ENCODE measurements at regions not wholly inside any gene's neighbourhood (a gene's known extent, or its start where the extent isn't known, plus 50 kb on each side); places are given as distances from the start of the nearest gene placed in this dataset.

DNA sequence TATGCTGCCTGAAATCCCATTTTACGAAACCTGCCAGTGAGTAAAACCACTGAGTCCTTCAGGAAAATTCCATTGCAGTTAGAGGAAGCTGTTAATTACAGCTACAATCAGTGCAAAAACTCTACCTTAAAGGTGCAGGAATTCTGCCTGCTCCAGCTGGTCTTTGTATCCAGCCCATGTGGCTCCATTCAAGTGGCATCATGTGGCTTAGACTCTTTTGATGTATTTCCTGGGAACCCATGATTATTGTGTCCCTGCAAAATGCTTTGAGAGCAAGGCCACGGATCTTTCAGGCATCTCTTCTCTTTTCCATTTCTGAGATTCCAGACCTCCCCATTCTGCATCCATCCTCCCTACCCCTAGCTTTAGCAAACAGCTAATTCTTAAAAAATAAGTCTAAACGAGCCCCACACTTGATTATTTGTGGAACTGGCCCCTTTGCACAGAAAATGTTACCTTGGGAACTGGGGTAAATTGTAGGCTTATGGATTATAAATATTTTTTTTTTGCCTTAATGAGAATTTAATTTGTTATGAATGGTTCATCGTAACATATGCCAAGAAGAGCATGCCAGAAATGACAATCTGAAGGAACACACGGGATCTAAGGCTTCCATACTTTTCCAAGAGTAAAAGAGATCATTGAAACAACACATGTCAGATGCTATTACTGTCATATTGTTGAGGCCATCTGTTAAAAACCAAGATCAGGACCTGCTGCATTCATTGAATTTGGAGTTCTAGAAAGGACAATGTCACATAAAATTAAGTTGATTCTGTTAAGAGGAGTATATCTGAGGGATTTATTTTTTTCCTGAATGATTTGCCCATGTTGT lies 144.6 kb downstream of the TPH2 start:
- Mint-ChIP-seq H3K4me3 (no peak overlapping the region), H3K27ac (no peak overlapping the region), H3K9me3 (no peaks in the 10 kb centered on the region), H3K36me3 (no peaks in the 10 kb centered on the region), H3K27me3 (no peaks in the 10 kb centered on the region), H3K4me1 (no peaks in the 10 kb centered on the region)
- POLR2A ChIA-PET, result no interaction called here
- no peak for ATAC-seq (ENCODE audit: low read depth)
- no peak for DNase-seq

DNA sequence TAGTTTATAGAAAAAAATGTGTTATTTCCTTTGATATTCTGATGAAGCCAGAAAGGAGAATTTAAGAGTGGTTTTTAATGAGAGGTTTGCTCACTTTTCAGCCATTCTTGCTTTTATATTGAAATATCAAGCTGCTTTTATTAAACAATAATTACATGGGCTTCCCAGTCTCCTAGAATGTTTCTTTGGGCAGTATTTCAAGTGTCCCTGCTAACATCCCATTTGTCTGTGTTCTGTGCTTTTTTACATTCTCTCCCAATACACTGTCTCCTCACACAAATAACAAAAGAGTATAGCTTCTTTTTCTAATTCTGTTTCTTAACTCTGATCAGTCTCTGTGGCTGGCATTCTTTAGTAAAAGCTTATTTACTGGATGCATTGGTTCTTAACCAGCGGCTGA lies 145.4 kb downstream of the TPH2 start:
- Mint-ChIP-seq H3K4me3 (no peak overlapping the region), H3K36me3 (no peaks in the 10 kb centered on the region), H3K4me1 (no peaks in the 10 kb centered on the region), H3K27me3 (no peaks in the 10 kb centered on the region), H3K27ac (no peak overlapping the region), H3K9me3 (no peaks in the 10 kb centered on the region)
- no peak for DNase-seq
- ATAC-seq (ENCODE audit: low read depth), result no peak
- POLR2A ChIA-PET, result no interaction called here

DNA sequence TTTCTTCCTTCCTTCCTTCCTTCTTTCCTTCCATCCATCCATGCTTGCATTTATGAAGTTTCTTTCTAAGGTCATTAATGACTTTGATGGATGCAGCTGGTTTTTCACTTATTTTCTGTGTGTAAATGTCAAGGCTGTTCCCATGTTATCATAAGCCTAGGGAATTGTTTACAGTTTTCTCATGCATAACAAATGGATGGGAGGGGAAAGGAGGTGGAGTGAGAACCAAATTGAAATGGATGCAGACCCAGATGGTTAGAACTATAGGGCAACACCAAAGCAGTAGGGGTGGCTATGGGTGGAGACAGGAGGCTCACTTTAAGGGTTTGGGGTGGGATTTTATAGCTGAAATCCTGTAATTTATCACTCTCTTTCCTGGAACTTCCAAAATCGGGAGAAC lies 146.2 kb downstream of the TPH2 start:
- Mint-ChIP-seq H3K27ac (no peak overlapping the region), H3K36me3 (no peaks in the 10 kb centered on the region), H3K4me3 (no peak overlapping the region), H3K27me3 (no peaks in the 10 kb centered on the region), H3K9me3 (no peaks in the 10 kb centered on the region), H3K4me1 (no peaks in the 10 kb centered on the region)
- DNase-seq, result no peak
- POLR2A ChIA-PET, result no interaction called here
- ATAC-seq (ENCODE audit: low read depth), result no peak

DNA sequence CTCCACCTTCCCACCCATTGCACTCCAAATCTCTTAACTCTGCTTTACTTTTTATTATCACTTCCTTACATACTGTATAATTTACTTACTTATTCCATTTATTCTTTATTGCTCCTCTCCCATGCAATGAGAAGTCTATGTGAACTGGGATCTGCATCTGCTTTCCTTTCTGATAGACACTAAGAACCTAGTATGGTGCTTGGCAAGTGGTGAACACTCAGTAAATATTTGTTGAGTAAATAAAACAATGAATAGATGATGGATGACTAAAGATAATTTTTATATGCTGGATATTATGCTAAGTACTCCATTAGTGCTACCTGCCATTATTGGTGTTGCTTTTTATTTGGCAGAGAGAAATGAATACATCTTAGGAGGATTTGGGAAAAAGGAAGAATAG lies 151.0 kb downstream of the TPH2 start:
- Mint-ChIP-seq H3K27ac (no peak overlapping the region), H3K4me1 (no peaks in the 10 kb centered on the region)
- POLR2A ChIA-PET, result no interaction called here

DNA sequence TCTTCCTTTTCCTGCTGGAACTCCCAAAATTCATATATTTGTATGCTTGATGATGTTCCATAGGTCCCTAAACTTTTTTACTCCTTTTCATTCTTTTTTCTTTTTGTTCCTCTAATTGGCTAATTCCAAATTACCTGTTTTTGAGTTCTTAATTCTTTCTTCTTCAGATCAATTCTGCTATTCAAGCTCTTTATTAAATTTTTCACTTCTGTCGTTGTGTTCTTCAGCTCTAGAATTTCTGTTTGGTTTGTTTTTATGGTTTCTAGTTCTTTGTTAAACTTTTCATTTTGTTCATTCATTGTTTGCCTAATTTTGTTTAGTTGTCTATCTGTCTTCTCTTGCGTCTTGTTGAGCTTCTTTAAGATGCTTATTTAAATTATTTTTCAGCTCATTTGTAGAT lies 154.8 kb downstream of the TPH2 start:
- Mint-ChIP-seq H3K27ac (no peak overlapping the region), H3K9me3 (peaks cover 4% of the 10 kb centered on the region), H3K4me1 (no peaks in the 10 kb centered on the region), H3K27me3 (no peaks in the 10 kb centered on the region), H3K4me3 (no peak overlapping the region), H3K36me3 (no peaks in the 10 kb centered on the region)
- POLR2A ChIA-PET, result no interaction called here
- ATAC-seq (ENCODE audit: low read depth) (no peak), DNase-seq (no peak)

More for the DNA sequence above, 151.0 kb downstream of the TPH2 start:
- Mint-ChIP-seq H3K4me3 (no peak overlapping the region), H3K9me3 (peaks cover 4% of the 10 kb centered on the region), H3K36me3 (no peaks in the 10 kb centered on the region), H3K27me3 (no peaks in the 10 kb centered on the region)
- DNase-seq (no peak), ATAC-seq (ENCODE audit: low read depth) (no peak)

DNA sequence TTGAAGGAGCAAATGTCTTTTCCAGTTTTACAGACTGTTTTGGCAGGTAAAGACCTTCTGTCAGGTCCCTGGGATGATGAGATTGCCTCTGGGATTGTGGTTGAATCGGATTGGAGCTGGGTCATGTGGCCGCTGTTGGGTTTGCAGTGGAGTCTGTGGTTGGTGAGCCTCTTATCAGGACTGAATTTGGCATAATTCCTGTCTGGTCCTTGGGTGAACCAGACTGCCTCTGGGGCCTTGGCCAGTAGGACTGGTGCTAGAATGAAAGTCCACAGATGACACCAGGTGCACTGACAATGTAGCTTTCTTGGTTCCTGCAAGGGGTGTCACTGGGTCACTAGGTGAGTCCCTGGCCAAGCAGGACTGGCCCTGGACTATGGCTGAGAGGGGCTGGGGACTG lies 155.3 kb downstream of the TPH2 start:
- DNase-seq, result no peak
- Mint-ChIP-seq H3K36me3 (no peaks in the 10 kb centered on the region), H3K27me3 (no peaks in the 10 kb centered on the region), H3K27ac (no peak overlapping the region), H3K9me3 (peaks cover 4% of the 10 kb centered on the region), H3K4me1 (no peaks in the 10 kb centered on the region), H3K4me3 (no peak overlapping the region)
- no peak for ATAC-seq (ENCODE audit: low read depth)
- POLR2A ChIA-PET, result no interaction called here

DNA sequence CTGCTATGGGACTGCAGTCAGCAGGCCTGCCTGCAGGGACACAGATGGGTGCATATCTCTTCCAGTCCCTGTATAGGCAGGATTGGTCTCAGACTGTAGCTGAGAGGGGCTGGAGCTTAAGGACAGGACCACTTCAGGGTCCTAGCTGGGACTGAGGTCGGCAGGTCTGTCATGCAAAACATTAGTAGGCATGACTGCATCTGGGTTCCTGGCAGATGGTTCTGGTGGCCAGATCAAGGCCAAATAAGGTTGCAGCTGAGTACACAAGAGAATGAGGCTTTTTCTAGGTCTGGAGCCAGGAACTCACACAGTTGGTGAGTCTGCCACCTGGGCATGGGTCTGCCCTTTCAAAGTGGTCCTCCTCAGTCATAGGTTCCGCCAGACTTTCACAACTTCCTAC lies 155.8 kb downstream of the TPH2 start:
- Mint-ChIP-seq H3K36me3 (no peaks in the 10 kb centered on the region), H3K27ac (no peak overlapping the region), H3K4me3 (no peak overlapping the region), H3K4me1 (no peaks in the 10 kb centered on the region), H3K9me3 (peaks cover 4% of the 10 kb centered on the region), H3K27me3 (no peaks in the 10 kb centered on the region)
- POLR2A ChIA-PET, result no interaction called here
- ATAC-seq (ENCODE audit: low read depth) (no peak), DNase-seq (no peak)

DNA sequence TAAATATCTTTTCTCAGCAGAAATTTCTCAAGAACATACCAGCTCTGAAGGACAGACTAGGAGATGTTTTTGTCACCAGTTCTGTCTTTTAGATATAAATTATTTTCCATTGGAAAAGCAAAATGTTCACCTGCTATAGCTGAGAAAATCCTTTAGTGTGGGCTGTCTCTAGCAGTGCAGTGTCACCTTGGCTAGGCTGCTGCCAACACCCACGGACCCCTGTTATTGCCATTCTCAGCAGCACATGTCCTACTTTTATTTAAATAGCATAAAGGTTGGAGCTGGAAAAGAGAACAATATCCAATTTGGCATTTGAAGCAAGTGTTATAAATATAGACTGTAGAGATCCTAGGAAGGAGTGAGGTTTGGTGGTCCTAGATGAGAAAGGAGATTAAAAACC lies 156.4 kb downstream of the TPH2 start:
- Mint-ChIP-seq H3K4me1 (no peaks in the 10 kb centered on the region), H3K36me3 (no peaks in the 10 kb centered on the region), H3K4me3 (no peak overlapping the region), H3K9me3 (peaks cover 4% of the 10 kb centered on the region), H3K27me3 (no peaks in the 10 kb centered on the region), H3K27ac (no peak overlapping the region)
- ATAC-seq (ENCODE audit: low read depth) (no peak), DNase-seq (no peak)
- POLR2A ChIA-PET, result no interaction called here

DNA sequence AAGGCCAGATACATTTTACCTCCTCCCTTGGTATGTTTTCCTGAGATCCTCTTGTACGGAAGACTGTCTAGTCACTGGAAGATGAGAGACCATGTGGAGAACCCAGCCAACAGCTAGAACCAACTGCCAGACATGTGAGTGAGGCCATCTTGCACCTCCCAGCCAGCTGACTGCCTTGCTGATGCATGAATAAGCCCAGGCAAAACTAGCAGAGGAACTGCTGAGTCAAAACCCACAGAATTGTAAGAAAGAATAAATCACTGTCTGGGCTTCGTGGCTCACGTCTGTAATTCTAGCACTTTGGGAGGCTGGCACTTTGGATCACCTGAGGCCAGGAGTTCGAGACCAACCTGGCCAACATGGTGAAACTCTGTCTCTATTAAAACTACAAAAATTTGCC lies 160.0 kb downstream of the TPH2 start:
- no peaks in the 10 kb centered on the region for H3K27me3 Mint-ChIP-seq
- DNase-seq (no peak), ATAC-seq (ENCODE audit: low read depth) (no peak)
- no peak overlapping the region for H3K4me3 Mint-ChIP-seq
- no peak overlapping the region for H3K27ac Mint-ChIP-seq
- no peaks in the 10 kb centered on the region for H3K36me3 Mint-ChIP-seq
- POLR2A ChIA-PET, result no interaction called here
- H3K9me3 Mint-ChIP-seq, result peaks cover 3% of the 10 kb centered on the region
- H3K4me1 Mint-ChIP-seq, result no peaks in the 10 kb centered on the region

DNA sequence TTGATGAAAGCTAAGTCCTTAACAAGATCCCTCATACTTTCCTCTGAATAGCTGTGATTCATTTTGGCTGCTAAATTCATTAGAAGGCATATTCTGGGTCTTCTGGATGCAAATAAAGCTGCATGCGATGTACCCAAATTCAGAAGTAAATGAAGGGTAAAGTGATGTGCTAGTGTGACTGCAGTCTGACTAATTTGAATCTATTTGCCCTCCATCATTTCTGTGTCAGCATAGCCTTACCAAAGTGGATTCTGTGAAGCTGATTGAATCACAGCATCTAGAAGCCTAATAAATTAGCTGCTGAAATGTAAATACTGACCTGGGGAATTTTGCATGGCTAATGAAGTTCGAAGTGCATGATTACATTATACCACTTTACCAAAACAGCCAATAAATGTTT lies 162.2 kb downstream of the TPH2 start:
- POLR2A ChIA-PET, result no interaction called here
- DNase-seq, result no peak
- H3K36me3 Mint-ChIP-seq, result no peaks in the 10 kb centered on the region
- no peaks in the 10 kb centered on the region for H3K27me3 Mint-ChIP-seq
- H3K9me3 Mint-ChIP-seq, result no peaks in the 10 kb centered on the region
- no peaks in the 10 kb centered on the region for H3K4me1 Mint-ChIP-seq
- no peak for ATAC-seq (ENCODE audit: low read depth)
- no peak overlapping the region for H3K27ac Mint-ChIP-seq
- H3K4me3 Mint-ChIP-seq, result no peak overlapping the region

DNA sequence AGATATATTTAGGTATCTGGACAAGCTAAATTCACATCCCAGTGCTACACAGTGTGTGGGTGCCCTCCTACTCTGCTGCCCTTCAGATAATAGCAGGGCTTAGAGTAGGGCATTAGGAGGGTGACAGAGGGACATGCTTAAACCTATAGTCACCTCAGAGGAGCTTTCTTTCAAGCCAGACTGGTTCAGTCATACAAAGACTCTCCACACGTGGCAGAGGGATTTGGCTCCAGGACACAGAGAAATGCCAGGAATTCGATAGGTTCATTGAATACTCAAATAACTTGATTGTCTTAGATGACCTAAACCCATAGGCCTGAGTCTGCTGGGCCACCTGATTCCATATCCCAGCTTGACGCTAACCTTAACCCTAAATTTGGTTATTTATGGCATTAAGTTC lies 163.5 kb downstream of the TPH2 start:
- no peak for DNase-seq
- Mint-ChIP-seq H3K27ac (no peak overlapping the region), H3K4me3 (no peak overlapping the region), H3K36me3 (no peaks in the 10 kb centered on the region), H3K27me3 (no peaks in the 10 kb centered on the region), H3K4me1 (no peaks in the 10 kb centered on the region), H3K9me3 (no peaks in the 10 kb centered on the region)
- POLR2A ChIA-PET, result no interaction called here
- no peak for ATAC-seq (ENCODE audit: low read depth)

DNA sequence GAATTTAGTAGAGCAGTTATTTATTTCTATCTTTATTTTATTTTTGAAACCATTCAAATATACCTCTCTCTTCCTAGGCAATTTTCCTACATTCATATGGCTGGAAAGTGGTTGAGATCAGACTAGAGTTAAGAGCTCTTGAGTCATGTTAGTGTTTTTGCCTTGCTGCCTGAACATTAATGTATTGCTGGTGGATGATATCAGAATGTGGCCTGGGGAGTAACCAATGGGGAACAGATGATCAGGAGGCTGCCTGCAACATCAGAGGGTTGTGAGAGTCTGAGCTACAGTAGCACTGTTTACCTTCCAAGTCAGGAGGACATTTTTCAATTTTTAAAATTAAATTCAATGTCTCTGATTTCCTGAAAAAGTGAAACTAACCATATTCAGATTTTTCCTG lies 166.3 kb upstream of the TRHDE start:
- Mint-ChIP-seq H3K9me3 (no peaks in the 10 kb centered on the region), H3K36me3 (no peaks in the 10 kb centered on the region), H3K4me1 (no peaks in the 10 kb centered on the region), H3K27me3 (no peaks in the 10 kb centered on the region), H3K27ac (no peak overlapping the region), H3K4me3 (no peak overlapping the region)
- POLR2A ChIA-PET, result no interaction called here
- DNase-seq (no peak), ATAC-seq (ENCODE audit: low read depth) (no peak)

DNA sequence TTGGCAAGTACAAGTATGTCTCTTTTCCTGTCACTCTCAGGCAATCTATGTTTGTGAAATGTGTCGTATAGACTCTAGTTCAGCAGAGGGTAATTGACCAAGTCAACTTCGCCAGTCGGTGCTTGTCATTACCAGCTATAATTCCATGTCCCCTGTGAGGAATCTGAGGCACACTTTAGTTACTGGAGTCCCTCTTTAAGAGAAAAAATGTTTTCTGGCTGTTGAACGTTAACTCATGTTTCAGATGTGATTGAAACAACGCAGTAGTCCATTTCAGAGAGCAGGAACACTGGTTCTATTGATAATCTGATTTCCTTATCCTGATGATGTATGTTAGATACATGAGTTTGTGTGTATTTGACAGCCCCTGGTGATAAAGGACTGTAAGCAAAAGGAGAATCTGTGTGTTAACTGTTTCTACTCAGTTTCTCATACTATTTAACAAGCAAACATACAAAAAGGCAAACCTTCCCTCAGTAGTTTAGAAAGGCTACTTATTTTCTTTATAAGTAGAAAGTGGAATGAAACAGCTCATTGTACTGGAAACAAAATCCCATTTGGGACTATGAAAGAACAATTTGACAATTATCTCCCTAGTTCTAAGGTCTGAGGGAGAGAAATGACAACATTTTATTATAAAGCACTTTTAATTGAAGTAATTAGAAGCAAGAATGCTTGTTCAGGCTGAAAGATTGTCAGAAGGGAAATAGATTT lies 161.1 kb upstream of the TRHDE start:
- H3K36me3 Mint-ChIP-seq, result no peaks in the 10 kb centered on the region
- H3K4me1 Mint-ChIP-seq, result no peaks in the 10 kb centered on the region
- no peaks in the 10 kb centered on the region for H3K9me3 Mint-ChIP-seq
- DNase-seq, result no peak
- H3K4me3 Mint-ChIP-seq, result no peak overlapping the region
- no peak overlapping the region for H3K27ac Mint-ChIP-seq
- POLR2A ChIA-PET, result no interaction called here
- ATAC-seq (ENCODE audit: low read depth), result no peak
- H3K27me3 Mint-ChIP-seq, result no peaks in the 10 kb centered on the region

DNA sequence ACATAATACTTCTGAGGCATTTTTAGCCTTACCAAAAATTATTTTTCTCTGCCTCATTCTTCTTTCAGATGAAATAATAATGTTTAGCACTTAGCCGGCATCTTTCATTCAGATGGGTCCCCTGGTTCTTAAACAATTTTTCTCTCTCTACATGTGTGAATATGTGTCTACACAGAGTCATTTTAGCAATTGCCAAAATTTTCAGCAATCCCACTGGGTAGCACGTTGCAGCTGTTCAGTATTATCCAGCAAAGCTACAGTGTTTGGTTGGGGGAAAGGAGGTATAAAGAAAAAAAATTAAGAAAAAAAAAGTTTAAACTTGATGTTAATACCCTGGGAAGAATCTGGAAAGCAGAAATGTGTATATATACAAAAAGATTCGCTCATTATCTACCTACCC lies 160.5 kb upstream of the TRHDE start:
- H3K36me3 Mint-ChIP-seq, result no peaks in the 10 kb centered on the region
- POLR2A ChIA-PET, result no interaction called here
- DNase-seq (no peak), ATAC-seq (ENCODE audit: low read depth) (no peak)
- H3K27ac Mint-ChIP-seq, result no peak overlapping the region
- no peaks in the 10 kb centered on the region for H3K9me3 Mint-ChIP-seq
- no peaks in the 10 kb centered on the region for H3K4me1 Mint-ChIP-seq
- no peaks in the 10 kb centered on the region for H3K27me3 Mint-ChIP-seq
- no peak overlapping the region for H3K4me3 Mint-ChIP-seq
